H54 (cell line): ENCODE measurements at regions not wholly inside any gene's neighbourhood (a gene's known extent, or its start where the extent isn't known, plus 50 kb on each side); places are given as distances from the start of the nearest gene placed in this dataset.
"Not testable (repeated sequence)": the region's sequence is repeated elsewhere in the genome, so short reads cannot be mapped to it uniquely, and the experiment has no call there.

Experiments
- DNase-seq: peaks from one replicate; pipeline ENCODE4 v3.0.0; 2011; ENCODE audit warnings: low spot score, mixed read lengths; ENCODE audit not compliant: insufficient read length
- FAIRE-seq: peaks from 3 replicates; lab custom pipeline; 2011; peaks lifted over from hg19 to GRCh38; lab: Jason Lieb, UNC
- POLR2A ChIP-seq: IDR thresholded peaks from 2 replicates; pipeline ENCODE4 v1.6.1; 2011; ENCODE audit warnings: low read depth, mild to moderate bottlenecking, low read length

GRCh38 chr18:1522249-1522615, 617.6 kb downstream of the ADCYAP1 start:
- no peak for TF ChIP-seq POLR2A
- DNase-seq = no peak
- FAIRE-seq = no peak

GRCh38 chr18:1526991-1527390, 622.3 kb downstream of the ADCYAP1 start:
- no peak for DNase-seq
- TF ChIP-seq POLR2A = no peak
- FAIRE-seq = no peak

DNA sequence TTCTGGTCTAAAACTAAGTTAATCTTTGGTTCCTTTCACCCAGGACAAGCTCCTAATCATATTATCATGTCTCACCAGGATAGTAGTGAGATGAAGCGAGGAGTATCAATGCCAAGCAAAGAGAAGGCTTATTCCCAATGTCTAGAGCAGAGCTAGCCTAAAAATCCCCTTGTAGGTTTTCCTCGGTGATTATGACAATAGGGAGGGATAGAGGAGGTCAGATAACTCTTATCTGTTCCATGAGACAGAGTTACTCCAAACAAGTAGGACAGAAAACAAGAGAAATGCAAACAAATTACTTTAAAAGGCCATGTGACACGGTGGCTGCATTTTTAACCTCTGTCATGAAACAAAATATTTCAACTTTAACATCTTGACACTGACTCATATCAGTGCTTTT, 623.1 kb downstream of the ADCYAP1 start:
- FAIRE-seq (no peak), DNase-seq (no peak)
- TF ChIP-seq POLR2A = no peak

- DNase-seq (no peak), FAIRE-seq (no peak)
- no peak for TF ChIP-seq POLR2A
Measured at GRCh38 chr18:1528447-1528846, 623.8 kb downstream of the ADCYAP1 start.

- FAIRE-seq (no peak), DNase-seq (no peak)
- TF ChIP-seq POLR2A = no peak
Measured at GRCh38 chr18:1528964-1529509, 624.4 kb downstream of the ADCYAP1 start.

DNA sequence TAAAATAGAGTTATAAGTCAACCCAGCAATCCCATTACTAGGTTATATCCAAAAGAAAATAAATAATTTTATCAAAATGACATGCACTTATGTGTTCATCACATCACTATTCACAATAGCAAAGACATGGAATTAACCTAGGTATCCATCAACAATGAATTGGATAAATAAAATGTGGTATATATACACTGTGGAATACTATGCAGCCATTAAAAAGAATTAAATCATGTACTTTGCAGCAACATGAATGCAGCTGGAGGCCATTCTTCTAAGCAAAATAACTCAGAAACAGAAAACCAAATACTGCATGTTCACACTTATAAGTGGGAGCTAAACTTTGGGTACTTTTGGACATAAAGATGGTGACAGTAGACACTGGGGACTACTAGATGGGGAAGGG, 626.0 kb downstream of the ADCYAP1 start:
- no peak for FAIRE-seq
- no peak for DNase-seq
- TF ChIP-seq POLR2A = no peak

- TF ChIP-seq POLR2A = no peak
- no peak for DNase-seq
- no peak for FAIRE-seq
Measured at GRCh38 chr18:1539276-1539675, 634.6 kb downstream of the ADCYAP1 start.

- no peak for TF ChIP-seq POLR2A
- no peak for DNase-seq
- FAIRE-seq = no peak
Measured at GRCh38 chr18:1541478-1541877, 636.8 kb downstream of the ADCYAP1 start.

DNA sequence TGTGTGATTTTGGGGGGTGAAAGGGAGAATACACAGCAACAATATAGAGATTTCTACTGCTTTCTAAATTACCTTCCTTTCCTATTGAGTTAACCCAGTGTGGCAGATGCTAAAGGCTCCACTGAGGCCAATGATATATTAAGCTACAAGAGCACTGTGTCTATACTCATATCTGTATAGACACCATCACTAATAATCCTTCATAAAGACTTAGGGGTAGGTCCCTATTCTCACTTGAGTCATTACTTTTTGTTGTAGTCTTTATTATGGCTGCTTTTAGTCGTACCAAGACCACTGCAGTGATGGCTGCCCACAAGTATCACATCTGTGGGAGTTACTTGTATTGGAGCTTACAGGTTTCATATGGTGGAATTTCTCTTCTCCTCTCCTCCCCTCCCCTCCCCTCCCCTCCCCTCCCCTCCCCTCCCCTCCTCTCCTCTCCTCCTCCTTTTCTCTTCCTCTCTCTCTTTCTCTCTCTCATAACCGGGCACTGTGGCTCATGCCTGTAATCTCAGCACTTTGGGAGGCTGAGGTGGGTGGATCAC, 637.6 kb downstream of the ADCYAP1 start:
- DNase-seq = no peak
- no peak for TF ChIP-seq POLR2A
- FAIRE-seq = no peak

- no peak for TF ChIP-seq POLR2A
- FAIRE-seq = no peak
- DNase-seq = no peak
Measured at GRCh38 chr18:1544016-1544415, 639.3 kb downstream of the ADCYAP1 start.

DNA sequence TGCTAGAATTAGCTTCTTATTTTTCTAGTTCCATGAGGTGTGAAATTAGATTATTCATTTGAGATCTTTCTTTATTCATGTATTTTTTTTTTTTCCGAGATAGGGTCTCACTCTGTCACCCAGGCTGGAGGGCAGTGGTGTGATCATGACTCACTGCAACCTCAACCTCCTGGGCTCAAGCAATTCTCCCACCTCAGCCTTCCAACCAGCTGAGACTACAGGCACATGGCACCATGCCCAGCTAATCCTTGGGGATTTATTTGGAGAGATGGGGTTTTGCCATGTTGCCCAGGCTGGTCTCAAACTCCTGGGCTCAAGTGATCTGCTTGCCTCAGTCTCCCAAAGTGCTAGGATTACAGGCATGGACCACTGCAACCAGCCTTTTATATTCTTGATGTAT, 653.0 kb downstream of the ADCYAP1 start:
- not testable (repeated sequence) for DNase-seq, FAIRE-seq

DNA sequence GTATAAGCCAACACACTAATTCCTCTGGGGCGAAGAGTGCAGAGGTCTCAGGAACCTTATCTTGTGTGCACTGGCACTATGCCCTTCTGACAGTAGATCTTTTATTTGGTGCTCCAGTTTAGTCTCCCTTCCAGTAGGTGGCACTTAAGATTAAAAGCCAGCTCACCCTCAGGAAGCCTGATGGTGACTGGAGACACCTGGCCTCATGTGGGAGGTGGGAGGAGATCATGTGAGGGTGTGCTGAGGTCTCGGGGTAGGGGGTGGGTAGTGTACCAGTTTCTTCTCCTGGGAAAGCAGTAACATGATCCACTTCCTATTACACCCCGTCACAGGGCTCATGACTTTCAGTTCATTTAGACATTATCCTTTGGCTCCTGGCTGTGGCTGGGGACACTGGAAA, 654.9 kb downstream of the ADCYAP1 start:
- no peak for DNase-seq
- TF ChIP-seq POLR2A = no peak
- FAIRE-seq = no peak

DNA sequence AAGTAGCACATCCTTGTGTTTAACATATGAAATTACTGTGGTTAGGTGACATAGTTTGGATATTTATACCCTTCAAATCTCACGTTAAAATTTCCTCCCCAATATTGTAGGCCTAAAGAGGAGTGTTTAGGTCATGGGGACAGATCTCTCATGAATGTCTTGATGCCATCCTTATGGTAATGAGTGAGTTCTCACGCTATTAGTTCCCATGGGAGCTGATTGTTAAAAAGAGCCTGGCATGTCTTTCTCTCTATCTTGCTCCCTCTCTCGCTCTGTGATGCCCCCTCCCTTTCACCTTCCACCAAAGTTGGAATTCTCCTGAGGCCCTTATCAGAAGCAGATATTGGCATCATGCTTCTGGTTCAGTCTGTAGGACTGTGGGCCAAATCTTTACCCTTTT, 660.1 kb downstream of the ADCYAP1 start:
- DNase-seq (no peak), FAIRE-seq (no peak)

GRCh38 chr18:1571206-1571605, 666.5 kb downstream of the ADCYAP1 start:
- no peak for DNase-seq
- TF ChIP-seq POLR2A = no peak
- FAIRE-seq = no peak

More for the DNA sequence above, 660.1 kb downstream of the ADCYAP1 start:
- TF ChIP-seq POLR2A = no peak

DNA sequence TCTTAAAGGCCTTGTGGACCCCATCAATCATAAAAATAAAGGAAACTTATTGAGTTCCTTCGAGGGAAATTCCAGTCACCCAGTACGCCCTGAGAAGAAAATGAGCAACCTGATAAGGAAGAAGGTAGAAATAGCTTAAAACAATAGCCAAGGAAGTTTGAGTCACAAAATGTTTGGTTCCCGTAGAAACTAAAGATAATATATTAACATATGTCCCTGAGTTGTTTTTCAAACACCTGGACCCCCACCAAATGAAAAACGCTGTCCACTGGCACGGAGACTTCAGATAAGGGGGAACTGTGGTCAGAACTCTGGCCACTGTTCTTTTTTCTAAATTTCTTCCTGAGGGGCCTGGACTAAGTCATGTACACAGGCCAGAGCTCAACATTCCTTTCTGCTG, 669.1 kb downstream of the ADCYAP1 start:
- no peak for TF ChIP-seq POLR2A
- no peak for DNase-seq
- no peak for FAIRE-seq
